CD4-positive, alpha-beta T cell (primary cell): ENCODE measurements at regions not wholly inside any gene's neighbourhood (a gene's known extent, or its start where the extent isn't known, plus 50 kb on each side); places are given as distances from the start of the nearest gene placed in this dataset.
A peak's percentile ranks its signal among the peaks of the same experiment; 100 is the strongest.

ENCODE experiments used
- ATAC-seq: fragments of 200-7000 bp; cut with Tn5 transposase; one replicate; pipeline ENCODE4 v1.10.0; 2022; ENCODE audit warnings: mild to moderate bottlenecking; ENCODE audit not compliant: poor library complexity
- CTCF ChIA-PET: fragments of 350-600 bp; sonication (Branson Sonifier 250); formaldehyde crosslinking; loops from one replicate; lab custom pipeline; 2021; ENCODE audit warnings: antibody characterized with exemption, inconsistent platforms; lab: Charles Lee
- POLR2A ChIA-PET: fragments of 350-600 bp; sonication (Branson Sonifier 250); formaldehyde crosslinking; loops from one replicate; lab custom pipeline; 2021; ENCODE audit warnings: antibody characterized with exemption, inconsistent platforms; lab: Charles Lee
- DNase-seq, 14 experiments: peaks; one replicate each; pipeline ENCODE4 v3.0.0-alpha.2; 2013 to 2020; ENCODE audit warnings: mixed read lengths in 2 of 14
- H3K27ac ChIP-seq, 2 donors: one replicate each; pipeline versions ENCODE4 v1.5.1 to v1.7.0; 2013; ENCODE audit warnings: low read length in 2 of 2, low read depth in 1 of 2, mild to moderate bottlenecking in 1 of 2
- H3K27me3 ChIP-seq, 2 experiments: 1 replicate in 1 of 2; 2 replicates in 1 of 2; pipeline versions ENCODE4 v1.6.1 to v1.7.0; 2013; ENCODE audit warnings: low read length in 2 of 2, control low read depth in 1 of 2, mild to moderate bottlenecking in 1 of 2, moderate library complexity in 1 of 2; ENCODE audit not compliant: insufficient read depth in 2 of 2, control insufficient read depth in 1 of 2
- H3K36me3 ChIP-seq: one replicate; pipeline ENCODE4 v1.6.1; 2013; ENCODE audit warnings: low read length, control low read depth; ENCODE audit not compliant: insufficient read depth
- H3K4me1 ChIP-seq: one replicate; pipeline ENCODE4 v1.6.1; 2013; ENCODE audit warnings: low read length, control low read depth; ENCODE audit not compliant: insufficient read depth
- H3K4me3 ChIP-seq: one replicate; pipeline ENCODE4 v1.5.1; 2013; ENCODE audit warnings: mild to moderate bottlenecking, low read length, moderate library complexity
- H3K9me3 ChIP-seq, 2 experiments: 1 replicate in 1 of 2; 2 replicates in 1 of 2; pipeline versions ENCODE4 v1.6.1 to v1.7.0; 2013; ENCODE audit warnings: low read length in 2 of 2, mild to moderate bottlenecking in 2 of 2, control low read depth in 1 of 2, moderate library complexity in 1 of 2; ENCODE audit not compliant: control insufficient read depth in 1 of 2, insufficient read depth in 1 of 2
- H3K27ac Mint-ChIP-seq: one replicate; pipeline ENCODE4 v1.8.0; 2020; ENCODE audit warnings: mixed read lengths
- H3K27me3 Mint-ChIP-seq: one replicate; pipeline ENCODE4 v1.8.0; 2021; ENCODE audit warnings: mixed read lengths
- H3K36me3 Mint-ChIP-seq: one replicate; pipeline ENCODE4 v1.8.0; 2021; ENCODE audit warnings: low read depth, mixed read lengths
- H3K4me1 Mint-ChIP-seq: one replicate; pipeline ENCODE4 v1.8.0; 2021; ENCODE audit warnings: low read depth, mixed read lengths
- H3K4me3 Mint-ChIP-seq: one replicate; pipeline ENCODE4 v1.8.0; 2020; ENCODE audit warnings: mild to moderate bottlenecking, mixed read lengths
- H3K9me3 Mint-ChIP-seq: one replicate; pipeline ENCODE4 v1.8.0; 2020; ENCODE audit warnings: mixed read lengths
- CTCF ChIP-seq: fragments of 200-600 bp; IDR thresholded peaks from one replicate; pipeline ENCODE4 v1.8.0; 2022; ENCODE audit warnings: antibody characterized with exemption, mild to moderate bottlenecking
- intact Hi-C, 2 experiments: fragments of 100-400 bp; cut with DNase I in 1 of 2; cut with micrococcal nuclease in 1 of 2; formaldehyde crosslinking; loops; one replicate each; pipeline versions ENCODE4 v1.15.1 to v1.9.0; 2023 to 2025; cut with DNase I, micrococcal nuclease

- no peaks in the 10 kb centered on the region for H3K9me3 Mint-ChIP-seq
- intact Hi-C loops, result no loop called here
- Histone ChIP-seq H3K27me3 (no peaks in the 10 kb centered on the region), H3K4me1 (peaks cover 15% of the 10 kb centered on the region), H3K36me3 (no peaks in the 10 kb centered on the region), H3K9me3 (no peaks in the 10 kb centered on the region), H3K4me3 (no peak overlapping the region), H3K27ac (no peak overlapping the region)
- H3K36me3 Mint-ChIP-seq, result no peaks in the 10 kb centered on the region
- no peak overlapping the region for H3K27ac Mint-ChIP-seq
- H3K27me3 Mint-ChIP-seq, result no peaks in the 10 kb centered on the region
- peaks cover 53% of the 10 kb centered on the region for H3K4me1 Mint-ChIP-seq
- no peak for ATAC-seq
- TF ChIP-seq CTCF, result no peak
- POLR2A ChIA-PET, result no interaction called here
- H3K4me3 Mint-ChIP-seq, result no peak overlapping the region
- DNase-seq, result no peak
- CTCF ChIA-PET, result no interaction called here
Measured at GRCh38 chr5:52708463-52708862, 79.3 kb upstream of the ITGA1 start.

GRCh38 chr5:52709167-52709925 is 78.4 kb upstream of the ITGA1 start:
- Mint-ChIP-seq H3K27ac (no peak overlapping the region), H3K36me3 (no peaks in the 10 kb centered on the region), H3K27me3 (no peaks in the 10 kb centered on the region), H3K4me1 (peaks cover 53% of the 10 kb centered on the region), H3K4me3 (no peak overlapping the region), H3K9me3 (no peaks in the 10 kb centered on the region)
- no peak overlapping the region for H3K27ac ChIP-seq
- H3K4me3 ChIP-seq, result no peak overlapping the region
- DNase-seq (peak in 3 of 14 experiments; percentile 12 to 41 (median 14)), ATAC-seq (no peak)
- H3K27me3 ChIP-seq, result no peaks in the 10 kb centered on the region
- POLR2A ChIA-PET, result interaction anchor here (0.6 kb wide), 1 partner anchor 1391 kb away, joined by 3 read pairs; no protein-coding TSS in a partner anchor
- H3K36me3 ChIP-seq, result no peaks in the 10 kb centered on the region
- intact Hi-C loops, result no loop called here
- TF ChIP-seq CTCF, result no peak
- no peaks in the 10 kb centered on the region for H3K9me3 ChIP-seq
- CTCF ChIA-PET, result no interaction called here
- H3K4me1 ChIP-seq, result peaks cover 15% of the 10 kb centered on the region

DNA sequence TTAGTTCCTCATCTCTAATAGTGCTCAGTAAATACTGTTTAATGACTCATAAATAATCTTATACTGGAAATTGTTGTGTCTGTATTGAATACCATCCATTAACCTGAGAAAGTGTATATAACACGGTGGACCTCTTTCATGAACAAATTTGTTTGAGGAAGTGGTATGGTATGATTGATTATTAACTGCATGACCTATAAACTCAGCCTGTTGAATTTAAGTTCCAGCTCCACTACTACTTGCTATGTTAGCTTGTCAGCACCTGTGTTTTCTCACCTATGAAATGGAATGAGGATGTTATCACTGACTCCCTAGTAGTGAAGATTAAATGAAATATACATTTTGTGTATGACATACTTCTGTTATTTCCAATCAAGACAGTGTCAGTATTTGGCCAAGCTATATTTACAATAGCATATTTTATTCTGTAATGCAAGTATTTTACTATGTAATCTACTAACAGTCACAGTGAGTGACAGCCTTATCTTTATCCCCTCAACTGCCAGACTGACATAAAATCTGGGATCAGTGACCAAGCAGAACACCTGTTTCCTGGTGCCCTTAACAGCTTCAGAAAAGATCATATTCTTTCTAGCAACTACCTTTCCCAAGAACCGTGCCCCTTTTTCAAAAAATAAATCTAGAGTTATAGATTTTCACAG is 77.3 kb upstream of the ITGA1 start:
- Histone ChIP-seq H3K9me3 (no peaks in the 10 kb centered on the region), H3K4me3 (no peak overlapping the region), H3K27ac (no peak overlapping the region), H3K4me1 (peaks cover 15% of the 10 kb centered on the region), H3K27me3 (no peaks in the 10 kb centered on the region), H3K36me3 (no peaks in the 10 kb centered on the region)
- no peaks in the 10 kb centered on the region for H3K36me3 Mint-ChIP-seq
- ChIA-PET POLR2A (no interaction called here), CTCF (no interaction called here)
- ATAC-seq (no peak), DNase-seq (no peak)
- H3K9me3 Mint-ChIP-seq, result no peaks in the 10 kb centered on the region
- peaks cover 44% of the 10 kb centered on the region for H3K4me1 Mint-ChIP-seq
- no peak overlapping the region for H3K27ac Mint-ChIP-seq
- H3K27me3 Mint-ChIP-seq, result no peaks in the 10 kb centered on the region
- intact Hi-C loops, result no loop called here
- H3K4me3 Mint-ChIP-seq, result no peak overlapping the region
- no peak for TF ChIP-seq CTCF
